GM18499 (cell line): ENCODE measurements at regions not wholly inside any gene's neighbourhood (a gene's known extent, or its start where the extent isn't known, plus 50 kb on each side); places are given as distances from the start of the nearest gene placed in this dataset.

Experiments used
- ATAC-seq: cut with Tn5 transposase; IDR thresholded peaks from one replicate; pipeline ENCODE4 v1.9.1; 2021; ENCODE audit warnings: moderate number of reproducible peaks; ENCODE audit not compliant: insufficient read depth, unreplicated experiment

DNA sequence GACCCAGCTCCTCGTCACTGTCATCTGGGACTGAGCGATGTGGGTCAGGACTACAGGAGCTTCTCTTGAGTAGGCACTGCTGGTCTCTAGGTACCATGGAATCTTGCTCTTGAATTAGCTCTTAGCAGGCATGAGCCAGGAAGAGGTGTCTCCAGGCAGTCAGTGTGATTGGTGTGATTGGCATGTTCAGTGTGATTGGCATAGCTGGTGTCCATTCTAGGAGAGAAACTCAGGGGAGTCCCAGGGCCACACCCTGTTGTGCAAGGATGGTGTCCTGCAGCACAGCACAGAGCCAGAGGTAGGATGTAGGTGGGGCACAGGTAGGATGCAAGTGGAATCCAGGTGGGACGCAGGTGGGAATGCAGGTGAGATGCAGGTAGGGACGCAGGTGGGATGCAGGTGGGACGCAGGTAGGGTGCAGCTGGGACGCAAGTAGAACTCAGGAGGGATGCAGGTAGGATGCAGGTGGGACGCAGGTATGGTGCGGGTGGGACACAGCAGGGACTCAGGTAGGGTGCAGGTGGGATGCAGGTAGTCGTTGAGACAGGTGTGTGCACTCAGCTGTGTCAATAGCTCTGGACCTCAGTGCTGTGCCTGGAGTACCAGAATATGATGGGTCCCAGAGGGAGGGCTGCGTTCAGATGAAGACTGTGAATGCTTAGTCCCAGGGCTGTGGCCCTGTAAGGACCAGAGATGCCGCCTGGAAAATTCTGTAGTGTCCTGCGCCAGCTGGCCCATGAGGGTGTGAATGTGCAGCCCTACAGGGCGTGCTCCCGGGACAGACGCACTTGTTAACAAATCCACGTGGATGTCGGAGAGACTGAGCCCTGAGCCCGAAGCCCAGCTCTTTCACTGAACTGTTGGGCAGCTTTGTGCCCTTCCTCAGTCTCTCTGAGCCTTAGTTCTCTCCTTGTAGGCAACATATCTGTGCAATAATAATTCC is 248.2 kb upstream of the PITRM1 start:
- ATAC-seq = no peak

- no peak for ATAC-seq
Measured at GRCh38 chr10:3419719-3420495, 247.3 kb upstream of the PITRM1 start.

DNA sequence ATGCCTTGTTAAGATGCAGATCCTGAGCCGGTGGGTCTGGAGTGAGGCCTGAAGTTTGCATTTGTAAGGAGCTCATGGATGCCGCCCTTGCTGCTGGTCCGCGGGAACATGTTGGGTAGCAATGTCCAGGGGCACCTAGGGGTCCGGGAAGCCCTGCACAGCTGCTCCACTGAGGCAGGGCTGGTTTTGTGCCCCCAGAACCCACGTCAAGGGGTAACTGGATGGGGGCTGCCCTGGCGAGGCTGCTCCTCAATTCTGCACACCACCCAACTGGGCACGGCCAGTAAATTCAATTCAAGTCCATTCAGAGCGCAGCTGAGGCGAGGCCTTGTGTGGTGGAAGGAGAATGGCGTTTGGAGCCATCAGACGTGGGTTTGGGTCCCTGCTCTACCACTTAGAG is 246.3 kb upstream of the PITRM1 start:
- no peak for ATAC-seq

- ATAC-seq = no peak
Measured at GRCh38 chr10:3418041-3418754, 245.6 kb upstream of the PITRM1 start.

- ATAC-seq = no peak
Measured at GRCh38 chr10:3417096-3417495, 244.5 kb upstream of the PITRM1 start.

- ATAC-seq = no peak
Measured at GRCh38 chr10:3415878-3416605, 243.5 kb upstream of the PITRM1 start.

DNA sequence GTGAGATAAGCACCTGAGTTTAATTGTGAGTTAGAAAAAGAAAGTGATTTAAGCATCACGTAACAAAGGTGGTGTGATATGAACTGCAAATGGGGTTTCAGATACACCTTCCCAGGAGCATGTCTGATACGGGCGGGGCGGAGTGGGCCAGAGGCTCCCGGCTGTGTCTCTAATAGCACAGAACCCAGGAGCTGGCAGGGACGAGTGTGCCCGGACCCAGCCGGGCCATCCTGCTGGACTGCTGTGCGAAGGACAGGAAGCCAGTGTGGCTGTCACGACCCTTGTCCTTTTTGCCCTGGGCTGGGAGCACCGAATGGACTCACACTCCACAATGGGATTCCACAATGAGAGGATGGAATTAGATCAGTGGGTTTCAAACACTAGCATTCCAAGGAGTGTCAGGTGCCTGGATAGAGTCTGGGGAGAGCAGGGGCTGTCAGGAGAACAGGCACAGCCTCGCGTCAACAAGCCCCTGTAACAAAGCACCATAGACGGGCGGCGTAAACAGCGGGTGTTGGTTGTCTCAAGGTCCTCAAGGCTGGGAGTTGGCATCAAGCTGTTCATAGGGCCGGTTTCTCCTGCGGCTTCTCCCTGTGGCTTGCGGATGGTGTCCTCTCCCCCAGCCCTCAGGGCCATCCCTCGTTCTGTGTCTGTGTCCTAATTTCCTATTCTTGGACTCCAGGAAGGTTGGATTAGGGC is 242.6 kb upstream of the PITRM1 start:
- no peak for ATAC-seq

GRCh38 chr10:3414667-3415023 is 242.1 kb upstream of the PITRM1 start:
- no peak for ATAC-seq

- ATAC-seq = no peak
Measured at GRCh38 chr10:3413937-3414666, 241.5 kb upstream of the PITRM1 start.

DNA sequence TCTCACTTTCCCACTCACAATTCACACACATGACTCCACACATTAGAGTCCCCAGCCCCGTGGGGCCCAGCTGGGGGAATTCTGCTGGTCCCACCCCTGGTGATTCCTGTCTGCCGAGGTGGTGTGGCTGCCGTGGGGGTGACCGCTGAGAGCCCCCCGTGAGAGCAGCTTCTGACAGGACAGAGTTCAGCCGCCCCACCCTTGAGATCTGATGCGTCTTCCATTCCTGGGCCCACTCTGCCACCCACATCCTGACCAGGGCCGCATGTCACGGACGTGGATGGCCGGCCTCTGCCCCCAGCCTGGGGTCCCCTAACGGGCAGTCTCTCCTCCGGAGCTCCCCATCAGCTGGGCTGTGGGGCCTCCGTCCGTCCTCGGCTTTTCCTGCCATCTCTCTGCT is 240.1 kb upstream of the PITRM1 start:
- ATAC-seq = no peak

GRCh38 chr10:3412071-3412582 is 239.5 kb upstream of the PITRM1 start:
- no peak for ATAC-seq

DNA sequence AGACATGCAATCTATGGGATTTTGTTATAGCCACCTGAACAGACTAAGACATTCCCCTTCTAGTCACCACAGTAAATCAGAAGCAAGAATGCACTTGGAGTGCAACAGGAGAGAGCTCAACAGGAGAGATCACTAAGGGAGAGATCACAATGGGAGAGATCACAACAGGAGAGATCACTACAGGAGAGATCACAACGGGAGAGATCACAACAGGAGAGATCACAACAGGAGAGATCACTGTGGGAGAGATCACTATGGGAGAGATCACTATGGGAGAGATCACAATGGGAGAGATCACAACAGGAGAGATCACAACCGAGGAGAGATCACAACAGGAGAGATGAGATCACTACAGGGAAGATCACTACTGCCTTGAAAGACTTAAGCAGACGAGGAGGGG is 238.5 kb upstream of the PITRM1 start:
- ATAC-seq = no peak

DNA sequence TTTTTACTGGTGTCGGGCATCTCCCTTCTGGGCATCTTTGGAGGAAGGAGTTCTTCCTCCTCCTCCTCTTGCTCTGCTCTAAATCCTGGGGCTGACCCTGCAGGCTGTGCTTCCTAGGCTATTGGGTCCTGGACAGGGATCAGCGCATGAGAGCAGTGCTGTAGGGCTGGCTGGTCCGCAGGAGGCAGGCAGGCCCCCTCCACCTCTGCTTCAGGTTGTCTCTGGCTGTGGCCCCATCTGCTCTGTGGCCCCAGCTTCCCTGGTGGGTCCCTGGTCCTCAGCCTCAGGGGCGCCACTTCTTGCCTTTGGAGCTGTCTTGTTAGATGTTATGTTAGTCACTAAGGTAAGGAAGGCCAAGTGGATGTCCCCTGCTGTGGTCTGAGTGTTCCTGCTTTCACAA is 237.3 kb upstream of the PITRM1 start:
- ATAC-seq = no peak

GRCh38 chr10:3408603-3409365 is 236.2 kb upstream of the PITRM1 start:
- ATAC-seq = no peak

DNA sequence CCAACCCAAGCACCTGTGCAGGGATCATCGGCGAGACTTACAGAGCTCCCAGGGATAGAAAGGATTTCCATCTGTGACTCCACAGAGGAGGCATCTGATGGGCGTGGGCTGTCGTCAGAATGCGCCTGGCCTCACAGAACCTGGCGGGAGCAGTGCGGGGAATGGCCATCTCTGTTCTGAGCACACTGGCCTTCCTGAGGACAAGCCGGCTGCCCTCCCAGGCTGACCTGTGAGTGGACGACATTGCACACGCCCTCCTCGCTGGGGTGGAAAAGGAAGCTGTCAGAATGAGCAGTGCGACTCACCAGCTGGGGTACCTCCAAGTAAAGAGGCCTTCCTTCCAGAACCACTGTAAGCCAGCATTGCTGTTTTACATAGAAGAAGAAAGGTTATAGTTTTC is 234.6 kb upstream of the PITRM1 start:
- ATAC-seq = no peak

DNA sequence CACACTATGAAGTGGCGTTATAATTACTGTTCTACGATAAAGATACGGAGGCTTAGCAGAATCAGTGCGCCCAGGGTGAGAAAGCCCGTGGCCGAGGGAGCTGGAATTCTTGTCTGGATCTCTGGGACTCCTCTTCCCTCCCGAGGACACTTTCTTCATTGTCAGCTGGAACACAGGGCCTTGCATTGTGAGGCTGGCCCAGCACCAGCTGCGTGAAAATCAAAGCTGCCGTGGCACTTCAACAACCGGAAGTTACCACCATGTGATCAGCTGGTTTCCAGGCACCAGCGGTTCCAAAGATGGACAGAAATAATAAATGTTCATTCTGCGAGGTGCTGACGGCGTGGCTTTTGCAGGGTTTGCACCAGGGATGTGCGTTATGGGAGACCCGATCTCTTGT is 234.0 kb upstream of the PITRM1 start:
- ATAC-seq = no peak

DNA sequence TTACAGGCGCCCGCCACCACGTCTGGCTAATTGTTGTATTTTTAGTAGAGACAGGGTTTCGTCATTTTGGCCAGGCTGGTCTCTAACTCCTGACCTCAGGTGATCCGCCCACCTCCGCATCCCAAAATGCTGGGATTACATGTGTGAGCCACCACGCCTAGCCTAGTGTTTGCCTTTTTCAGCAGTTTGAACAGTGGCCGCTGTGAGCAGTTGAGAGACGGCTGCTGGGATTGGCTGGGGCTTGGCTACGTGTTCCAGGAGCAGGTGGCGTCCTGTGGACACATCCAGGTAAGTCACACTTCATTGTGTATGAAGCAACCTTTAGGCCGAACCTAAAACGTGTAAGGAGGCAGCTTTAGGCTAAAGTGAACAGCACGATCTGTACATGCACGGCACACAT is 231.8 kb upstream of the PITRM1 start:
- no peak for ATAC-seq

- ATAC-seq = no peak
Measured at GRCh38 chr10:3402187-3402751, 229.7 kb upstream of the PITRM1 start.
